Activated CD8-positive, alpha-beta memory T cell treated with anti-CD3 and anti-CD28 coated beads for 1 hour (primary cell): ENCODE measurements at regions not wholly inside any gene's neighbourhood (a gene's known extent, or its start where the extent isn't known, plus 50 kb on each side); places are given as distances from the start of the nearest gene placed in this dataset.
A peak's percentile ranks its signal among the peaks of the same experiment; 100 is the strongest.
"Not testable (repeated sequence)": the region's sequence is repeated elsewhere in the genome, so short reads cannot be mapped to it uniquely, and the experiment has no call there.

Experiments used
- DNase-seq, 2 donors: peaks; one replicate each; pipeline ENCODE4 v3.0.0-alpha.2; 2020; ENCODE audit warnings: low read depth in 1 of 2; ENCODE audit errors: extremely low read depth in 1 of 2

DNA sequence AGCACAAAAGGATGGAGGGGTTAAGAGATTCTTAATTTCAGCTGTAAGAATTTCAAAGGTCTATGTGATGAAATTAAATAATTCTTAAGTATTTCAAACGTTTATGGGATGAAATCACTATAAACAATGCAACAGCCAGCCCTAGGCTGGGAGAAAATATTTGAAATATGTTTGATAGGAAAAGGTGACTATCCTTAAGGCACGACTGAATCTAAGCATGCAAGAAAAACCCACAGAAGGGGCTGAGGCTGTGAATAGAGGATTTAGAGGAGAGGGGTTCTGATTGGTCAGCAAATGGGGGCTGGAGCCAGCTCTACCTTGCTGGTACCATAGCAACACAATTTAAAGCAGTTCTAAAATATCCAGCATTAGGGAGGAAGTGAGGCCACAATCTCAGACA lies 220.8 kb upstream of the ATP10A start:
- no peak for DNase-seq

DNA sequence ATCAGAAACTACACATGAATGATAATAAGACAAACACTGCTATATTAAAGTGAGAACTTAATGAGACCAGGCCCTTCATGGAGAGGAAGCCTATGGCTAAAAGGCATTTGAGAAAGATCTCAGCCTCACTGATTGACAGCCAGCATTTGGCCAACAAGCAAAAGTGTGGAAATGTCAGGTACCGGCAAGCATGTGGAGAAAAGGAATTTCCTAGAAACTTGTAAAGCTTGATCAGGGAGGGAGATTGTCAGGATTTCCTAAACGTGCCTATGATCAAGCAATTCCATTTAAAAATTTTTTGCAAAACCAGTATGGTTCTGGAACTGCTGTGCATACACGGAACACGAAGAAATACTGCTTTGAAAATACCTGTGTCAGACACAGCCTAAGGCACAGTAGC lies 220.3 kb upstream of the ATP10A start:
- no peak for DNase-seq

DNA sequence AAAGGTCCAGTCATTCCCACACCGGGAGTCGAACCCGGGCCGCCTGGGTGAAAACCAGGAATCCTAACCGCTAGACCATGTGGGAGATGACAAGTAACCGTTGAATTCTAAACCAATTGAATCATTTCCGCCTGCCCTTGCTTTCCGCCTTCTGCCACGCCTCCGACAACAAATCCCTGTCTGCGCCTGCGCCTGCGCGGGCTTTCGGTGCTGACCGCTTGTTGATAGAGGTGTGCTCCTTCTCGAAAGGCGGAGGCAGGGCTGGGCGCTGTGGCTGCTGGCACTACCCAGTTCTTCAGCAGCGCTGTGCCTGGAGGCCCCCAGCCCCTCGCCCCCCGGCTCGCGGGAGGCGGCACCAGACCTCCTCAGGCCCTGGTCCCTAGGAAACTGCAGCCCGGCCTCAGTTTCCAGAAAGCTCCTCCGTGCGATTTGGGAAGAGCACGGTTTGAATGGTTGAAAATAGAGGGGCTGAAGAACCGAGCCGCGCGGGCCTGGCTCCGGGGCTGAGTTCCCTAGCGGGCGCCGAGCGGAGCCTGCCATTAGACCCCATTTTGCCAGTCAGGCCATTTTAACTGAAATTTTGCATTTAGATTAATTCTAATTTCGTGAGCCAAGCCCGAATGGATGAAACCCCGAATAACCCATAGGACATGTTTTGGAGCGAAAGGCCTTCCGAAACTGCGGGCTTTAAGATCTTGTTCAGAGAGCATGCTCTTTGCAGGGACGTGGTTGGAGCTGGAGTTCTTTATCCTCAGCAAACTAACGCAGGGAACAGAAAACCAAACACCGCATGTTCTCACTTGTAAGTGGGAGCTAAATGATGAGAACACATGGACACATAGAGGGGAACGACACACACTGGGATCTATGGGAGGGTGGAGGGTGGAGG lies 219.3 kb upstream of the ATP10A start:
- peak; percentile 86 to 89 for DNase-seq

DNA sequence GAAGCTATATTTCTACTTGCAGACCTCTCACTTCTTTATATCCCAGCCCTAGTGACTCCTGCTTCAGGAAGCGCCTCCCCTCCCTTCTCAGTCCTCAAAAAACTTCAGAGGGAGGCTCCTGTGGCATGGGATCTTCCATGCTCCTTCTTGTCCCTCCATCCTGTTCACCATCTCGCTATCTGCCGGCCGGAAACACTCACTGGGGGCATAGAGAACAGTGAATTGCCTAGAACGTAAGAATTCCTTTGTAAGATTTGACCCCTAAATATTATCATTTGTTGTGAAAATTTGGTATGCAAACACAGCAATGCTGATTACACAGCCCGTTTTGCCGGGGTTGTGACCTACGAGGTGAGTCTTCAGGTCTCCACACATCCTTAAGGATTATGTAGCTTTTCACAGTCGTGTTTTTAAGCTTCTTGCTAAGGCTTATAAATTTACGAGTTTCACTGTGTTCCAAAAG lies 218.7 kb upstream of the ATP10A start:
- no peak for DNase-seq

DNA sequence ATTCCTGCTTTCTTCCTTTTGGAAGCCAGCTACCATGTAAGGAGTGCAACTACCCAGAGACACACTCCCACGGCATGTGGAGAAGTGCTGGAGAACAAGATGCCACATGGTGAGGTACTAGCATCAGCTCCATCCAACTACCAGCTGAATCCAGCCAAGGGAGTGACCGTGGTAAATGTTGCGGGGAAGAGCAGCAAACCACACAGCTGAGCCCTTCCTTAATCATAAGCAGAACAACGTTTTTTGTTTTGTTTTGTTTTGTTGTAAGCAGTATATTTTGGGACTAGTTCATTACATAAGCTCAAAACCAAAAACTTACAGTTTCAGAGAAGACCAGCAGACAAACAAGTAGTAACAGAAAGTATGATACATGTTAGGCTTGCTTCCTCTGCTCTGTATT lies 212.6 kb upstream of the ATP10A start:
- no peak for DNase-seq

DNA sequence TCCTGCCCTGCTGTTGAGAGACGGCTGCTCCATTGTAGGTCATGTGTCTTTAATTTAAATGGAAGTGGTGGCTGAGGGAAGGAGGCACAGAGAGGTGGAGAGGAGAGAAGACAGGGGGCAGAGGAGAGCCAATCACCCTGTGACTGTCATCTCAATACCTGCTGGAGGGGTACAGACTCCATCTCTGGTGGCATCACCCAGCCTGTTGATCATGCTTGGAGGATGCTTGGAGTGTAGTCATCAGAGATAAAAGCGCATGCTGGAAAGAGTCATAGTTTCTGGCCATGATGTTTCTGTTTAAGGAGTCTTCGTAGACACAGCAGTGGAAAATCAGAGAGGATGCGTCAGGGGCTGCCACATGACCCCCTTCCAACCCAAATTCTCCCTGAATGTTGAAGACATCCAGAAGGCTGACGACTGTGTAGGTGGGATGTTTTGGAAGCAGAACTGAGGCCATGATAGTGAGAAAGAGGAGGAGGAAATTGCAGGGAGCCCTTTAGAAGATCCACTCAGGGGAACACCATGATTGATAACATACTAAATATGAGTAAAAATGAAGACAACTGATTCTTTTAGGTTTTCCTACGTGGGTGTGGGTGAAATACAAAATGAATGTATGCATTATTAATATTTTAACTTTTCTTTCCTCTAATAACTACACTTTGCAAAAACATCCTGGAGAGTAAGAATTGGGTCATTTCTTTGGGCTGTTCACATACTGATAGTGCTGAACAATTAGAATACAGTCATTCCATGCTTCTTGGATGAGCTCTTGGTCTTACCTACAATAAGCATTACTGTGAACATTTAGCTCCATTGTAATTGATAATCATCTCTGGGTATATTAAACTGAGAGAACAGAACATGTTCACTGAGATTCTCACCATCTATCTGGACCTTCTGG lies 210.6 kb upstream of the ATP10A start:
- no peak for DNase-seq

DNA sequence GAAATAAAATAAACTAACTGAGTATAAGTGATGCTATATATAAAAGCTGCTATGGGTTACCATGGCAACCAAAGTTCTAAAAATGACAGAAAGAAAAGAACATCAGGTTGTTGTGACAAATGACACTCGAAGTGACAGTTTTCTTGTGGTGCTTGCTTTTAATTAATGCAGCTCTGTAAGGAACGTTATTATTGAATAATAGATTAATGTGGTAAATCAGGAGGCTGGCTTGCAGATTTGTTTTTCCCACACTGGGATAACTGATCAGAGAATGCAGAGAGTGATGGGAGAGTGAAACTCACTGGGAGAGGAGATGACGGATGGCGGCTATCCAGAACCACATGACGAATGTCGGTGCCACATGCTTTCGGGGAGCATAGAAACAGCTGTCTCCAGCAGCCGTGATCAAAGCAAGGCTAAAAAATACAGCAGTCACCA lies 207.0 kb upstream of the ATP10A start:
- DNase-seq, result no peak

DNA sequence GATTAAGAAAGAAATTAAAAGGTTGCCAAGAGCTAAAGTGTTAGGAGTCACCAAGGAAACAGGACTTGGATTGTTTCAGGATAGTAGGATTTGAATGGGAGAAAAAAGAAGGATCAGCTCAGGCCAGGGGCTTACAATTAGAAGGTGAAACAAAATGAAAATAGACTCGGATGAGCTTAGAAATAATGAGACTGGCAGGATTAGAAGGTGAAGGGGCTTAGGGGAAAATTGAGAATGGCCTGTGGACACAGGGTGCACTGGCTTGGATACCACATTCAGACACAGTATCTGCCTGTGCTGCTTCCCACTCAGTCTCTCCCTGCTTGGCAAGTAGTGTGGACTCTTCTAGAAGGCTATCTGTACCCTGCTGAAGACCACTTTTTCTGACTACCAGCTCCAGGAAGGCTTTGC lies 206.1 kb upstream of the ATP10A start:
- DNase-seq, result no peak

DNA sequence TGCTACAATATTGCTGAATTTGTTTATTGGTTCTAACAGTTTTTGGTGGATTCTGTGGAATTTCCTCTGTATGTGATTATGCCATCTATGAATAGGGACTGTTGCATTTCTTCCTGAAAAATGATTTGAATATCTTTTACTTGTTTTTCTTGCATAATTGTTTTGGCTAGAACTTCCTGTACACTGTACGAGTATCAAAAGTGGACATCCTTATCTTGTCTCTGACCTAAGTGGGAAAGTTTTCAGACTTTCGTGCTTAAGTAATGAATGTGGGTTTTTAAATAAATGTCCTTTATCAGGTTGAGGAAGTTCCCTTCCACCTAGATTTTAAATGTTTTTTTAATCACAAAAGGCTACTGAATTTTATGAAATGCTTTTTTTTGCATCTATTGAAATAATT lies 203.8 kb upstream of the ATP10A start:
- no peak for DNase-seq

DNA sequence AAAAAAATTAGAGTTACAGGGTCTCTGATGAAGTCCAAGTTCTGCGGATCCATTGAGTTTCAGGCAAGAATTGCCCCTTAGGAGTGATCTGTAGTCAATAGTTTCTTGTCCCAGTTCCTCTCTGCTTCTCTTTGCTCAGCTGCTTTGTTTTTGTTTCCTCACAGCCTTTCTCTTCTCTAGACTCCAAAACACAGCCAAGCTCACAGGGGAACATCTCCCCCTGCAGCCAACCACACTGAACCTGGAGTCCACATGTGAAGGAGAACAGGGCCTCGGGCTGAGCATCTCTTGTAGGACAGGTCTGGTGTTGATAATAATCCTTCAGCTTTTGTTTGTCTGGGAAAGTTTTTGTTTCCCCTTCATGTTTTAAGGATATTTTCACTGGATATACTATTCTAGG lies 202.6 kb upstream of the ATP10A start:
- no peak for DNase-seq

DNA sequence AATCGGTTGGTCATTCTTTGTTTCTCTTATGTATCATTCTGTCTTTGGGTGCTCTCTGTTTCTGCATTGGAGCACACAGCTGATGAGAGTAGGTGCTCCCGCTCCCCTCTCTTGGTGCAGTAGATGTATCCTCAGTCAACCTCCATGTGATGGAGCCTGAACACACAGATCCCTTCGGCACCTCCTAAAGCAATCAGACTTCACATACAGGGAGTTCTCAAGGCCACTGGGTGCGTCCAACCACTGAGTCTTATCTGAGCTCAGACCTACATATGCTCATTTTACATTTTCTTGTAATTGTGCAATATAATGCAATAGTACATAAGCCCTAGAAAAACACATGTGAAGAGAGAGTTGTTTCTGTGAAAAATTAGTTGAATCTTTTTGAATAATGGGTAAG lies 198.1 kb upstream of the ATP10A start:
- DNase-seq, result no peak

DNA sequence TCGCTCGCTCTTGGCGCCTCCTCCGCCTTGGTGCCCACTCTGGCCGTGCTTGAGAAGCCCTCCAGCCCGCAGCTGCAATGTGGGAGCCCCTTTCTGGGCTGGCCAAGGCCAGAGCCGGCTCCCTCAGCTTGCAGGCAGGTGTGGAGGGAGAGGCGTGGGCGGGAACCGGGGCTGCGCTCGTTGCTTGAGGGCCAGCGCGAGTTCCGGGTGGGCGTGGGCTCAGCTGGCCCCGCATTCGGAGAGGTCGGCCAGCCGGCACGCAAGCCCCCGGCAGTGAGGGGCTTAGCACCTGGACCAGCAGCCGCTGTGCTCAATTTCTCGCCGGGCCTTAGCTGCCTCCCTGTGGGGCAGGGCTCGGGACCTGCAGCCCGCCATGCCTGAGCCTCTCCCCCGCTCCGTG lies 193.6 kb upstream of the ATP10A start:
- not testable (repeated sequence) for DNase-seq

DNA sequence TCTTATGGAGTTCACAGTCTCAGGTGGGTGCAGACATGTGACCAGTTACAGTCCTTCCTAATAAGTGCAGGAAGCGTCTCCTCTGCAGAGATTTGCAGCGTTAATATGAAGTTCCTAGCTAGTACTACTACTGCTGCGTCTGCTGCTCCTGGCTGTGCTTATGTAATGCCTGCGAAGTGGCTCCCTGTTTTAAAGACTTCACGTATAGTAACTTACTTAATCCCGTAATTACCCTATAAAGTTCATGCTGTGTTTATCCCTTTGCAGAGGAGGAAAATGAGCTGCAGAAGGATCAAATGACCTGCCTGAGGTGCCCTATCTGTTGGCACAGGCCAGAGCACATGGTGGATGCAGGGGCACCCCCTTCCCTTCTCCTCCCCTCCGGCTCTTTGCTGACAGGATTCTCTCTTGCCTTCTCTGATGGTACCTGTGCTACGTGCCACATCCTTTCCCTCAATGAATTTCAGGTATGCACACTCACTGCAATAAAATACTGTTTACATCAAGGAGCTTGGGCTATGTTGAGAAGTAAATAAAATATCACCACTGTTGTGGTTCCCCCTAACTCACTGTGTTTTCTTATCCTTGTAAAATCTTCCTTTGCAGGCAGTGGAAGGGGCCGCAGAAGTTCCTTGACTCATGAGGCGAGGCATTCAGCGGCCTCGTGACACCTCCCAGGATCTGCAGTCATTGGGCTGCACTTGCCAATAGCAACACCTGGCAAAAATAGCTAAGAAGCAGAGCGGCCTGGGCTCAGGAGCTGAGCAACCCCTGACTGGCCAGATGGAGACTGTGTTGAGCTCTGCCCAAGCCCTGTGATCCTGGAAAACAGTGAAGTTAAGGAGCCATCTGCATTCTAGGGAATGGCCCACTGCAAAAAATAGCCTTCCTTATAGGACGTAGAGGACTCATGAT lies 188.9 kb upstream of the ATP10A start:
- no peak for DNase-seq

DNA sequence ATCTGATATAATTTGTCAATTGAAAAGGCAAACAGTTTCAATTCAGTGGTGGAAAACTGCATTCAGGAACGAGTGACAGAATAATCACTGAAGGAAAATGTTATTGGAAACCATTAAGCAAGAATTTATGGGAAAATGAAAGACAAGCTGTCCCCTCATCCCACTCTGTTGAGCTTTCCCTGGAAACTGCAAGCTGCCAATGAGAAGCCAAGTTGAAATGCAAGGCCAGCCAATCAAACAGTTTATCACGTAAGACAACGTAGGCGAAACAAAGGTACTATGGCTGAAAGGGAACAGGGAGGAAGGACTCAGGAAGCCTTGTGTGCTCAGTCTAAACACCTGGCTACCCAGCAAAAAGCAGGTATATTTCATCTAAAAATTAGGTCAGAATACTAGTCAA lies 187.9 kb upstream of the ATP10A start:
- DNase-seq, result no peak

DNA sequence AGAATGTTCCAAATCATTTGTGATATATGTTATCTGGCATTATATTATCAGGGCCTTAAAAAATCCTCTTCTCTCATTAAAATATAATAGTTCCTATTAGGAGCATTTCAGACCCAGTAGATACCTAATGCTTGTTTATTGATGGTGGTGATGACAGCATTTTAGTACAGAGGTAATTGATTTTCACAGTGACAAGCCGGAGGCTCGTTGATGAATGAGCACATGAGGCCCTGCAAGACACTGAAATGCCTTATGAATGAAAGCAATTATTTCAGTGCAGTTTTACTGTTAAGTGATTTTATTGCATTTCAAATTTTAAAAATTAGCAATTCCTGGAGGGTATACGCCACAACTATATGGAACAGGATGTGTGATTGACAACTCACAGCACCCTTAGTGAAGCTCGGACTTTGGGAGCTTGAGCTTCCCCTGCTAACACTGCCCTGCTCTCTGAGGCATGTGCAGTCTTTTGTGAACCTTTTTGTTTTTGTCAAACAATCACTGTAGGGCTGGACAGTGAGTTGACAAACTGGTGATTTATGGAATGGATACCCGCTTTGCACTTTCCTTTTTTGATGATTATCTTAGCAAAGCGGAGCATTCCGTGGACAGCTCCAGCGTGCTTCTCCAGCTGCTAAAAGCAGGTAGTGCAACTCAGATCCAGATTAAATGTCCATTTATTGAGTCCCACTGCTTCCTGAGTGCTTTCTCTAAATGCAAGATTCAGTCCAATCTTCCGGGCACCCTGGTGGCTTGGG lies 187.0 kb upstream of the ATP10A start:
- no peak for DNase-seq

DNA sequence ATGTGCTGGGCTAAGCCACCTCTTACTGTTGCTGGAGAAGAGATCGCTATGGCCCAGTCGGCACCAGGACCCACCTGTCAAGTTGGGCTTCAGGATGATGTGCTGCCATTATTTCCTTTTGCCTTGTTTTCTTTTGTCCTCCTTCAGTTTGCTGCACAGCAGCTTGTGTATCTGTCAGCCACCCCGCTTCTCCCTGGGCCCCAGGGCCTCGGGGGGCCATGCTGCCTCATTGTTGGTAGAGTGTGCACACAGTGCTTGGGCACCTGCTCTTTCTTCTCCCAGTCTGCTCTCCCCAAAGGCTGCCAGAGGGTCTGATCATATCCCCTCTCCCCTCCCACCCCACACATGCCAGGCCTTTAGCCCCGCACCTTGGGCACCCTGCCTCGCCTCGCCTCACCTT lies 185.5 kb upstream of the ATP10A start:
- no peak for DNase-seq

DNA sequence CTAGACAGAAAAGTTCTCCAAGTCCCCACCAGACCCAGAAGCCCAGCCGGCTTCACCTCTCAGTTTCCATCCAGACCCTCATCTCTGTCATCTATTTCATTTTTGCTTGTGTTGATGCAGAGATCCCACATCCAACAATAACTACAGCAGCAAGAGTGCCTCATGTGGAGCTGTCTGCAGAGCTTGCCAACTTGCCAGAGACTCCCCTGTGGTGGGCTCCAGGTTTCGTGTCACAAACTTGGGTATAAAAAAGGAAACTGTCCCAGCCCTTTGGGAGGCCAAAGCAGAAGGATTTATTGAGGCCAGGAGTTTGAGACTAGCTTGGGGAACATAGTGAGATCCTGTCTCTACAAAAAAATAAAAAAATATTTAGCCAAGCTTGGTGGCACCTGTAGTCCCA lies 182.4 kb upstream of the ATP10A start:
- DNase-seq, result no peak

DNA sequence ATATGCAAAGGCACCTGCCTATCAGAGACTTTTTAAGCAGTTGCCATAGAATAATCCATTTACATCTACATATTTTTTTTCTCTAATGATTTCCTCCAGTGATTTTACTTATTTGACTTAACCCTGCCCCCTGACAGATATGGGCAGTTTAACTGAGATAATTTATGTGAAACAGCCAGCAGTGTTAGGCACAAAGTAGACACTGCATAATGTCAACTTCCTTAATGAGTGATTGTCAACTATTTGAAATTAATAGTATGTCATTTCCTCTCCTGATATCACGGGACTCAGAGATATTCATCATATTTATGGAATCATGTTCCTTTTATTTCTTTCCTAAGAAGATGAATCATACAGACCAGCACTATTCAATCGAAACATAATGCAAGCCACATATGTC lies 179.9 kb upstream of the ATP10A start:
- no peak for DNase-seq

DNA sequence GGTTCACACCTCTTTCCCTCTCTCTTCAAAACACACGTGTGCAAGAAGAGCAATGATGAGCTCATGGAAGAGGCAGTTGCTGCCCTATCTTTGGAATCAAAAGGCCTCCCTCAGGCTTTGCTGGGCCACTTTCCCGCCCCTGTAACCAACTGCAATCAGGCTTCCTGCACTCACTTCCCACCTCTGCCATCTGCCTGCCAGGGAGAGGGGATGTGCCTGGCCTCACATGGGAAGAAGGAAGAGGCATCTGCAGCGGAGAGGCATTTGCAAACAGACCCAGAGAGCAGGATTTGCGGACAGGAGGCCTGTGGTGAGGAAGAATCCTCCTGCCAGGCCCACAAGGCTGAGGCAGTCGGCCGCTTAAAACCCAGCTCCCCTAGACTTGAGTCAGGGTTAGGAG lies 175.6 kb upstream of the ATP10A start:
- no peak for DNase-seq

DNA sequence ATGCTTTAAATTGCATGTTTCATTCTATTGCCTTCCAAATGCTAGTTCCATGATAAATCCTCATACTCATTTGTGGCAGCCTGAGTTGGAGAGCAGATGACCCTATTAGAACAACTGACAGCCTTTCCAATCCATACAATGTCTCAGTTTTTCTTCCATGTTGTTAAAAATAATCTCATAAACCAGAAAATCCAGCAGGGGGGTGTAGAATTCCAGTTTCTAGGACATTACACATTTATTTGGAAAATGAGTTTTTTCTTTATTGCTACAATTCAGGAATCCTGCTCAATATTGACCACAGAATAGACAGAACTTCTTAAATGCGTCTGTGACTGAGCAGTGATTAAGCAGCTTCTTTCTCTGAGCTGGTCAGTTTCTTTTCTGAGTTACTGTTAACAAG lies 174.2 kb upstream of the ATP10A start:
- no peak for DNase-seq
